AG09309 (cell line): ENCODE measurements at regions not wholly inside any gene's neighbourhood (a gene's known extent, or its start where the extent isn't known, plus 50 kb on each side); places are given as distances from the start of the nearest gene placed in this dataset.
"Not testable (repeated sequence)": the region's sequence is repeated elsewhere in the genome, so short reads cannot be mapped to it uniquely, and the experiment has no call there.

Experiments
- DNase-seq: peaks from one replicate; pipeline ENCODE4 v3.0.0-alpha.2; 2010; ENCODE audit warnings: low read depth
- H3K4me3 ChIP-seq: 2 replicates; pipeline ENCODE4 v1.5.1; 2011; ENCODE audit warnings: mild to moderate bottlenecking, low read depth, low read length, moderate library complexity; ENCODE audit not compliant: control insufficient read depth
- CTCF ChIP-seq: IDR thresholded peaks from 2 replicates; pipeline ENCODE4 v1.5.1; 2011; ENCODE audit warnings: mild to moderate bottlenecking, low read depth, low read length, inconsistent platforms; ENCODE audit not compliant: insufficient read depth, control insufficient read depth; ENCODE audit errors: missing control alignments

DNA sequence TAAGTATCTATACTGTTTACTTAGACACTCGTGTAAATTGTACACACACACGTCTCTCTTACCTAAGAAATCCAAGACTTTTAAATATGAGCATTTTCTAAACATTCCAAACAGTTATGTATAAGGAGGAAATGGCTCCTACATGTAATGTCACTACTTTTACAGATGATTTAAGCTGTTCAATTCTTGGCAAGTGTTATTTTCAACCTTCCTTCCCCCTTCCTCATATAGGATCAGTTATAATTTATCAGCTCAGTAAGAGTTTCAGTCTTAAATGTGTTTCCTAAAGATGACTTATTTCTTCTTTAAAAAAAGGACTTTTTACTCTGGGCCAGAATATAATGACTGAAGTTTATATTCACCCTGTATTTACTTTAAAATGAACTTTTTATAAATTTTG lies 601.1 kb downstream of the ANKRD50 start:
- DNase-seq = no peak
- H3K4me3 ChIP-seq = no peak overlapping the region
- TF ChIP-seq CTCF = no peak

DNA sequence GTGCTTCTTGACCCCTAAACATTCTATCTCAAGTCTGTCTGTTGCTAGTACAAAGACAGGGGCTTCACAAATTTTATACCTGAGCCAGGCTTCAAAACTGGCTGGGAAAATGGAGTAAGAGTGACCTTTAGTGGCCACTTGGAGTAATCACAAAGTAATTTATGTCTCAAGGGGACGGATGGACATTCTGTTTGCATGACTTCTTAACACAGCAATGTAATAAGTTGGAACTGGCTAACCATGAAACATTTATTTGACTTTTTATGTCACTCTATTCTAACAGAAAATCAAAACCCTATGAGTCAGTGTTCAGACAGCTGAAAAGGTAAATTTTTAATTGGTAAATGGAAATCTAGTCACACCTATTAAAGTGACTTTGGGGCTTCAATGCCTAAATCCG lies 600.6 kb downstream of the ANKRD50 start:
- DNase-seq = peak; percentile 64
- peak; percentile 65 for TF ChIP-seq CTCF

GRCh38 chr4:124118061-124118460 lies 594.5 kb downstream of the ANKRD50 start:
- H3K4me3 ChIP-seq = no peak overlapping the region
- no peak for TF ChIP-seq CTCF

More for the DNA sequence above, 600.6 kb downstream of the ANKRD50 start:
- H3K4me3 ChIP-seq = no peak overlapping the region

DNA sequence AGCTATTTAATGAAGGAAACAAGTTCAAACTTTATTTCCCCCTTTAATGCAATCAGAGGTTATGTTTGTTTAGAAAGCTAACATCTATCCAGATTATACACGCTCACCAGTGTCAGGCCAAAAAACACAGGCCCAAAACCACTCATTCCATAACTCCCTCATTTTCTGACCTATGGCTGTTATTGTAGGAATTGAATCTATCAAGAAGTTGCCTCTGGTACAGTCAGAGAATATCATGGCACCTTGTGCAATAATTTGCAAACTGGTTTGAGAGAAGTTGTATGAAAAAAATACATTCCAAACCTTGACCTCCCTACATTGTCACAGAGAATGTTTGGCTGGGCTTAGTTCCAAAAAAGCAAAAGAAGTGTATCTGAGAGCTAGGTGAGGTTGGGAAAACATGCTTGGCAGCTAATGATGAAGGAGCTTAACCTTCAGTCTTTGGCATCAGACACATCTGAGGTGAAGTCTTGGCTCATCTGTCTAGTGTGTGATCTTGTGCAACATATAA lies 591.0 kb downstream of the ANKRD50 start:
- no peak overlapping the region for H3K4me3 ChIP-seq
- DNase-seq = peak; percentile 79
- TF ChIP-seq CTCF = no peak

More at GRCh38 chr4:124118061-124118460, 594.5 kb downstream of the ANKRD50 start:
- DNase-seq = no peak

GRCh38 chr4:124123181-124123580 lies 589.4 kb downstream of the ANKRD50 start:
- TF ChIP-seq CTCF = no peak
- DNase-seq = no peak

DNA sequence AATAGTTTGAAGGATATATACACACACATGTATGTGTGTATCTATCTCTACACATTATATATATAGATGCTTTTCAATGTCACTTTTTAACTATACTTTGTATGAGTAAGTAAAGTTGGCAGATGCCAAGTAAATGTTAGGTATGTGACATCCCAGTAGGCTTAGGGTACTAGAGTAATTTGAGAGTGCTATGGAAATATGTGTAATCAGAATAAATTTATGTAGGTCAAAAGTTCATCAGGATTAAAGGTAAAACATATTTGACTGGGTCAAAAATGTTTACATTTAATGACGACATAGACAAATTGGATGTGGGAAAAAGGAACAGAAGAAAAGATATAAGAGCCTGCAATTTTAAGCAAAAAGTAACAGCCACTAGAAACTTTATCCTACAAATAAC lies 588.8 kb downstream of the ANKRD50 start:
- H3K4me3 ChIP-seq = no peak overlapping the region
- DNase-seq = no peak
- no peak for TF ChIP-seq CTCF

More at GRCh38 chr4:124123181-124123580, 589.4 kb downstream of the ANKRD50 start:
- no peak overlapping the region for H3K4me3 ChIP-seq

DNA sequence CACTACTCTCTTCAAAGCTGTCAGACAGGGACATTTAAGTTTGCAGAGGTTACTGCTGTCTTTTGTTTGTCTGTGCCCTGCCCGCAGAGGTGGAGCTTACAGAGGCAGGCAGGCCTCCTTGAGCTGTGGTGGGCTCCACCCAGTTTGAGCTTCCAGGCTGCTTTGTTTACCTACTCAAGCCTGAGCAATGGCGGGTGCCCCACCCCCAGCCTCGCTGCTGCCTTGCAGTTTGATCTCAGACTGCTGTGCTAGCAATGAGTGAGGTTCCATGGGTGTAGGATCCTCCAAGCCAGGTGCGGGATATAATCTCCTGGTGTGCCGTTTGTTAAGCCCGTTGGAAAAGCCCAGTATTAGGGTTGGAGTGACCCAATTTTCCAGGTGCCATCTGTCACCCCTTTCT lies 581.2 kb downstream of the ANKRD50 start:
- not testable (repeated sequence) for DNase-seq, H3K4me3 ChIP-seq
